ENCODE measurements at regions not wholly inside any gene's neighbourhood (a gene's known extent, or its start where the extent isn't known, plus 50 kb on each side); places are given as distances from the start of the nearest gene placed in this dataset.

DNA sequence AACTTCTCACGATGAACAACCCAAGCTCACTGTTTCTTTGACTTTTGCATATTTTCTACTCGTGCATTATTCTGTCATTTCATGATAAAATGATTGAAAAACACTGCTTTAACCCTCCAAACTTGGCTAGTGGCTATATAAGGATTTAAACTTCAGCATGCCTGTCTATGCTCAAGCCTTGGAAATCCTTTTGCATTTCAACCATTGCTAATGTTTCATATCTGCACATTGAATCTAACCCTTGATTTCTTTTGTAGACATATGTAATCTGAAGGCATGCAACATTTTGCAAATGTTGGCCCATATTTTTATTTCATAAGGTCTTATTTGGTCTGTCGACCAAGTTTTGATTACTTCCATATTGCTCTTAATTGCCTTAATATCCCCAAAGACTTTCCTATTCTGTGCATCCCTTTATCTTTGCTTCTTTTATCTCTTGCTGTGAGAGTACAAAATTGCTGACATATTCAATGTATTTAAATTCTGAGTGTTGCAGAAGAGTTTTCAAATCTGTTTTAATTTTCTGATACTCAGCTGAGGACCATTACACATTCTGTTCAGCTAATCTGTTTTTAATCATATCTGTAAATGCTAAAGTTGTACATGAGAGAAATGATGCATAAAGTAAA is 403.7 kb upstream of the ZNF608 start:
- no peak overlapping the region for H3K4me3 Mint-ChIP-seq
- H3K9me3 Mint-ChIP-seq, result no peaks in the 10 kb centered on the region
- DNase-seq (ENCODE audit: low read depth, low spot score), result no peak
- TF ChIP-seq, protein P1, sequence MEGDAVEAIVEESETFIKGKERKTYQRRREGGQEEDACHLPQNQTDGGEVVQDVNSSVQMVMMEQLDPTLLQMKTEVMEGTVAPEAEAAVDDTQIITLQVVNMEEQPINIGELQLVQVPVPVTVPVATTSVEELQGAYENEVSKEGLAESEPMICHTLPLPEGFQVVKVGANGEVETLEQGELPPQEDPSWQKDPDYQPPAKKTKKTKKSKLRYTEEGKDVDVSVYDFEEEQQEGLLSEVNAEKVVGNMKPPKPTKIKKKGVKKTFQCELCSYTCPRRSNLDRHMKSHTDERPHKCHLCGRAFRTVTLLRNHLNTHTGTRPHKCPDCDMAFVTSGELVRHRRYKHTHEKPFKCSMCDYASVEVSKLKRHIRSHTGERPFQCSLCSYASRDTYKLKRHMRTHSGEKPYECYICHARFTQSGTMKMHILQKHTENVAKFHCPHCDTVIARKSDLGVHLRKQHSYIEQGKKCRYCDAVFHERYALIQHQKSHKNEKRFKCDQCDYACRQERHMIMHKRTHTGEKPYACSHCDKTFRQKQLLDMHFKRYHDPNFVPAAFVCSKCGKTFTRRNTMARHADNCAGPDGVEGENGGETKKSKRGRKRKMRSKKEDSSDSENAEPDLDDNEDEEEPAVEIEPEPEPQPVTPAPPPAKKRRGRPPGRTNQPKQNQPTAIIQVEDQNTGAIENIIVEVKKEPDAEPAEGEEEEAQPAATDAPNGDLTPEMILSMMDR (conservative IDR thresholded peaks at IDR 0.05), result no peak
- H3K27ac Mint-ChIP-seq (ENCODE audit: unreplicated experiment), result no peak overlapping the region
- no peaks in the 10 kb centered on the region for H3K36me3 Mint-ChIP-seq (ENCODE audit: low read depth)
- H3K27me3 Mint-ChIP-seq (ENCODE audit: low read depth), result no peaks in the 10 kb centered on the region
- peaks cover 54% of the 10 kb centered on the region for H3K4me1 Mint-ChIP-seq

DNA sequence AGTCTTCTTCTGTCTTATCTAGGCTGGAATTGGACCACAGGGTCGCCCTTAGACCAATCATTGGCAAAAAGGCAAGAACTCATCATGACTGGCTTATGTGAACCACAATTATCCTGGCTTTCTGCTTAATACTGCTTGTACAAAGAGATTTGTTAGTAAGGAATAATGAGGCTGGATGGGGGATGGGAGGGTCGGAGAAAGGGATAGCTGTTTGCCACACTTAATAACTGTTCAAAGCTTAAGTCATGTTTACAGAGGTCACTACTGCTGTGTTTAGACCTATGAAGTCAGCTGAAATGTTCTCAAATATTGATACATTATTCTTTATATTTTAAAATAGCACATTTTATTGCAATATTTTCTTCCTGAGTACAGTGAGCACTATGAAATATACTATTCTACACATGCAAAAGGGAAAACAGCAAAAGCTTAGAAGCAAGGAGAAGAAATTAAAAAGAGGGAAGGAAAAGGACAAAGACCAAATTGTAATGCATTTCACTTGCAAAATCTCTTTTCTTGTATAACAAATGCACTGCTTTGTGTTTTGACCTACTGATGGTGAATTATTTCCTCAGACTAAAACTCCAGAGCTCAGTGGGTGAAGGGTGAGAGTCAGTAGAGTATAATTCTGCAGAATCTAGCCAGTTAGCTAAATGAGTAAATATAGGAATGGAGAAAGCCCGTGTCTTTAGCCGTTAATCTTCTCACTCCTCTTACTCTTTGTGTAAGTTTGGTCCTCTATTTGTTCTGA is 404.9 kb upstream of the ZNF608 start:
- H3K4me1 Mint-ChIP-seq, result peaks cover 55% of the 10 kb centered on the region
- DNase-seq (ENCODE audit: low read depth, low spot score), result no peak
- H3K9me3 Mint-ChIP-seq, result no peaks in the 10 kb centered on the region
- TF ChIP-seq, protein P1 (conservative IDR thresholded peaks at IDR 0.05), result no peak
- no peaks in the 10 kb centered on the region for H3K27me3 Mint-ChIP-seq (ENCODE audit: low read depth)
- H3K27ac Mint-ChIP-seq (ENCODE audit: unreplicated experiment), result peak overlapping the region; percentile 66
- H3K36me3 Mint-ChIP-seq (ENCODE audit: low read depth), result no peaks in the 10 kb centered on the region
- H3K4me3 Mint-ChIP-seq, result peak overlapping the region; percentile 49

DNA sequence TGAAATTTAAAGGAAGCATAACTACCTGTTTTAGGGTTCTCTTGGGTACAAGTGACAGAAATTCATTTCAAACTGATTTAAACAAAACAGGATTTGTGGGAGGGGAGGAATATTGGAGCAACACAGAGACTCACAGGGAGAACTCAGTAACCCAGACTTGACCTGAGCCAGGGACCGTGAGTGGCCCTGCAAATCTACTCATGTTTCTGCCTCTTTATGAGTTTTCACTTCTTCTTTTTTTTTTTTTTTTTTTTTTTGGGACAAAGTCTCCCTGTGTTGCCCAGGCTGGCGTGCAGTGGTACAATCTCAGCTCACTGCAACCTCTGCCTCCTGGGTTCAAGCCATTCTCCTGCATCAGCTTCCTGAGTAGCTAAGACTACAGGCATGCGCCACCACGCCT is 405.6 kb upstream of the ZNF608 start:
- TF ChIP-seq, protein P1 (conservative IDR thresholded peaks at IDR 0.05), result no peak
- no peaks in the 10 kb centered on the region for H3K9me3 Mint-ChIP-seq
- H3K4me3 Mint-ChIP-seq, result peak overlapping the region; percentile 49
- no peak for DNase-seq (ENCODE audit: low read depth, low spot score)
- peak overlapping the region; percentile 66 for H3K27ac Mint-ChIP-seq (ENCODE audit: unreplicated experiment)
- no peaks in the 10 kb centered on the region for H3K27me3 Mint-ChIP-seq (ENCODE audit: low read depth)
- no peaks in the 10 kb centered on the region for H3K36me3 Mint-ChIP-seq (ENCODE audit: low read depth)
- H3K4me1 Mint-ChIP-seq, result peaks cover 57% of the 10 kb centered on the region

GRCh38 chr5:125152461-125153189 is 406.2 kb upstream of the ZNF608 start:
- Mint-ChIP-seq H3K4me1 (peaks cover 61% of the 10 kb centered on the region), H3K36me3 (ENCODE audit: low read depth) (no peaks in the 10 kb centered on the region), H3K9me3 (no peaks in the 10 kb centered on the region), H3K27ac (ENCODE audit: unreplicated experiment) (peak overlapping the region; percentile 35), H3K27me3 (ENCODE audit: low read depth) (no peaks in the 10 kb centered on the region), H3K4me3 (no peak overlapping the region)
- TF ChIP-seq, protein P1 (conservative IDR thresholded peaks at IDR 0.05), result no peak
- no peak for DNase-seq (ENCODE audit: low read depth, low spot score)

DNA sequence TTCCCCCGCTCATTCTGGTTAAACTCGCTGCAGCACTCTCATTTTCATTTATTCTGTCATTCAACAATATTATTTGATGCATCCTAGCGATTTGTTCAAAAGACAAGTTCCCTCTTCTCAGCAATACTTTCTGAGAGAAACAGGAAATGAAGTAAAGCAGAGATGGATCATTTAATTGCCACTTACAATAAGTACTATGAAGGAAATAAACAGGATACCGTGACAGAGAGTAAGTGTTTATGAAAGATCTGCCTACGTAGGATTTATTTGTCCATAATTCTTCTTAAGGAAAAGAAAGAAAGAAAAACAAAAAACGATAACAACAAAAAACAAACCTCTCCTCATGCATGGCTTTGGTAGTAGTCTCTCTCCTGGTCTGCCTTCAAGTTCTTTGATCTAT is 406.8 kb upstream of the ZNF608 start:
- no peak overlapping the region for H3K4me3 Mint-ChIP-seq
- peaks cover 63% of the 10 kb centered on the region for H3K4me1 Mint-ChIP-seq
- H3K27me3 Mint-ChIP-seq (ENCODE audit: low read depth), result no peaks in the 10 kb centered on the region
- no peaks in the 10 kb centered on the region for H3K36me3 Mint-ChIP-seq (ENCODE audit: low read depth)
- peak overlapping the region; percentile 35 for H3K27ac Mint-ChIP-seq (ENCODE audit: unreplicated experiment)
- DNase-seq (ENCODE audit: low read depth, low spot score), result no peak
- TF ChIP-seq, protein P1 (conservative IDR thresholded peaks at IDR 0.05), result no peak
- H3K9me3 Mint-ChIP-seq, result no peaks in the 10 kb centered on the region

Data from neural crest cell (in vitro differentiated cells).